PC-9 (cell line): ENCODE measurements at regions not wholly inside any gene's neighbourhood (a gene's known extent, or its start where the extent isn't known, plus 50 kb on each side); places are given as distances from the start of the nearest gene placed in this dataset.
"Not testable (repeated sequence)": the region's sequence is repeated elsewhere in the genome, so short reads cannot be mapped to it uniquely, and the experiment has no call there.

Experiments
- BruUV-seq: library from RNA; stranded (reverse); fragments of 400-500 nt; replicated peaks from 2 replicates; lab custom pipeline; 2021; lab: Mats Ljungman, UMichigan
- CTCF ChIA-PET: fragments of 300-600 bp; sonication (Branson Sonifier 250); formaldehyde crosslinking; loops from one replicate; lab custom pipeline; 2022; ENCODE audit warnings: antibody characterized with exemption; lab: Charles Lee
- POLR2A ChIA-PET: fragments of 300-600 bp; sonication (Branson Sonifier 250); formaldehyde crosslinking; loops from one replicate; lab custom pipeline; 2022; ENCODE audit warnings: antibody characterized with exemption; ENCODE audit not compliant: unreplicated experiment; lab: Charles Lee
- DNase-seq, 2 experiments: peaks; one replicate each; pipeline versions ENCODE4 v3.0.0 to v3.0.0-alpha.2; 2015 to 2022; ENCODE audit warnings: mixed read lengths in 1 of 2
- H2AFZ ChIP-seq: fragments of 200-600 bp; sonication (generic); 2 replicates; pipeline ENCODE4 v1.8.1; 2017; ENCODE audit warnings: antibody characterized with exemption
- H3F3A ChIP-seq: fragments of 200-600 bp; sonication (generic); 2 replicates; pipeline ENCODE4 v1.8.1; 2017; ENCODE audit warnings: antibody characterized with exemption, mild to moderate bottlenecking, low read depth; ENCODE audit not compliant: insufficient read depth
- H3K27ac ChIP-seq: fragments of 200-600 bp; sonication (generic); 2 replicates; pipeline ENCODE4 v1.6.1; 2016; ENCODE audit warnings: mixed run types
- H3K27me3 ChIP-seq: fragments of 200-600 bp; sonication (generic); 2 replicates; pipeline ENCODE4 v1.6.1; 2016; ENCODE audit warnings: low read depth, mixed run types; ENCODE audit not compliant: insufficient read depth
- H3K36me3 ChIP-seq: fragments of 200-600 bp; sonication (generic); 2 replicates; pipeline ENCODE4 v1.6.1; 2016; ENCODE audit warnings: low read depth, mixed run types
- H3K4me1 ChIP-seq: fragments of 200-600 bp; sonication (generic); replicated peaks from 2 replicates; pipeline ENCODE4 v1.6.1; 2016; ENCODE audit warnings: mixed run types; ENCODE audit not compliant: insufficient read depth
- H3K4me2 ChIP-seq: fragments of 200-600 bp; sonication (generic); 2 replicates; pipeline ENCODE4 v1.6.1; 2017; ENCODE audit warnings: mixed run types
- H3K4me3 ChIP-seq: fragments of 200-600 bp; sonication (generic); 2 replicates; pipeline ENCODE4 v1.6.1; 2016; ENCODE audit warnings: mixed run types
- H3K79me2 ChIP-seq: fragments of 200-600 bp; sonication (generic); 2 replicates; pipeline ENCODE4 v1.6.1; 2017; ENCODE audit warnings: low read depth, mixed run types
- H3K9me2 ChIP-seq: fragments of 200-600 bp; sonication (generic); 2 replicates; pipeline ENCODE4 v1.8.1; 2017; ENCODE audit warnings: mild to moderate bottlenecking; ENCODE audit not compliant: insufficient read depth
- H3K9me3 ChIP-seq: fragments of 200-600 bp; sonication (generic); 2 replicates; pipeline ENCODE4 v1.8.1; 2016; ENCODE audit warnings: low read depth; ENCODE audit not compliant: insufficient read depth
- H4K20me1 ChIP-seq: fragments of 200-600 bp; sonication (generic); 2 replicates; pipeline ENCODE4 v1.8.1; 2017; ENCODE audit not compliant: insufficient read depth
- EZH2 ChIP-seq: fragments of 200-600 bp; sonication (generic); IDR thresholded peaks from 2 replicates; pipeline ENCODE4 v1.8.0; 2017; ENCODE audit warnings: antibody characterized with exemption, low read depth
- intact Hi-C: fragments of 100-400 bp; cut with micrococcal nuclease; formaldehyde crosslinking; loops from one replicate; pipeline ENCODE4 v1.10.0; 2022; ENCODE audit not compliant: unreplicated experiment
- TF ChIP-seq, protein P1 (sequence below): fragments of 200-600 bp; sonication (generic); conservative IDR thresholded peaks from 2 replicates; pipeline ENCODE4 v1.6.1; 2017; ENCODE audit warnings: mixed run types, antibody characterized with exemption, mild to moderate bottlenecking, moderate library complexity

- intact Hi-C loops, result no loop called here
Measured at GRCh38 chr10:131834152-131834810, 66.5 kb upstream of the PPP2R2D start.

GRCh38 chr10:131838966-131839742 lies 61.7 kb upstream of the PPP2R2D start:
- Histone ChIP-seq H3K36me3 (no peaks in the 10 kb centered on the region), H3K9me3 (no peaks in the 10 kb centered on the region), H3K79me2 (no peaks in the 10 kb centered on the region), H3F3A (no peaks in the 10 kb centered on the region), H3K9me2 (no peaks in the 10 kb centered on the region), H3K4me2 (no peak overlapping the region), H3K27ac (no peak overlapping the region), H3K4me1 (no peaks in the 10 kb centered on the region), H3K4me3 (no peak overlapping the region), H4K20me1 (no peaks in the 10 kb centered on the region), H3K27me3 (peaks cover 39% of the 10 kb centered on the region), H2AFZ (no peak overlapping the region)
- no peak for DNase-seq
- TF ChIP-seq EZH2, result no peak
- TF ChIP-seq, protein P1, sequence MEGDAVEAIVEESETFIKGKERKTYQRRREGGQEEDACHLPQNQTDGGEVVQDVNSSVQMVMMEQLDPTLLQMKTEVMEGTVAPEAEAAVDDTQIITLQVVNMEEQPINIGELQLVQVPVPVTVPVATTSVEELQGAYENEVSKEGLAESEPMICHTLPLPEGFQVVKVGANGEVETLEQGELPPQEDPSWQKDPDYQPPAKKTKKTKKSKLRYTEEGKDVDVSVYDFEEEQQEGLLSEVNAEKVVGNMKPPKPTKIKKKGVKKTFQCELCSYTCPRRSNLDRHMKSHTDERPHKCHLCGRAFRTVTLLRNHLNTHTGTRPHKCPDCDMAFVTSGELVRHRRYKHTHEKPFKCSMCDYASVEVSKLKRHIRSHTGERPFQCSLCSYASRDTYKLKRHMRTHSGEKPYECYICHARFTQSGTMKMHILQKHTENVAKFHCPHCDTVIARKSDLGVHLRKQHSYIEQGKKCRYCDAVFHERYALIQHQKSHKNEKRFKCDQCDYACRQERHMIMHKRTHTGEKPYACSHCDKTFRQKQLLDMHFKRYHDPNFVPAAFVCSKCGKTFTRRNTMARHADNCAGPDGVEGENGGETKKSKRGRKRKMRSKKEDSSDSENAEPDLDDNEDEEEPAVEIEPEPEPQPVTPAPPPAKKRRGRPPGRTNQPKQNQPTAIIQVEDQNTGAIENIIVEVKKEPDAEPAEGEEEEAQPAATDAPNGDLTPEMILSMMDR, result no peak
- ChIA-PET POLR2A (no interaction called here), CTCF (interaction anchor here (0.7 kb wide), 1 partner anchor 219 kb away, joined by 3 read pairs; no protein-coding TSS in a partner anchor)
- intact Hi-C loops, result no loop called here
- no TSS peak for BruUV-seq

More at GRCh38 chr10:131834152-131834810, 66.5 kb upstream of the PPP2R2D start:
- POLR2A ChIA-PET, result no interaction called here
- H3K9me2 ChIP-seq, result no peaks in the 10 kb centered on the region
- H3K36me3 ChIP-seq, result no peaks in the 10 kb centered on the region
- DNase-seq, result no peak
- BruUV-seq, result no TSS peak
- no peak overlapping the region for H3K4me2 ChIP-seq
- H3F3A ChIP-seq, result no peaks in the 10 kb centered on the region
- no peak overlapping the region for H3K27ac ChIP-seq
- peaks cover 58% of the 10 kb centered on the region for H3K27me3 ChIP-seq
- no peak overlapping the region for H3K4me3 ChIP-seq
- no peaks in the 10 kb centered on the region for H4K20me1 ChIP-seq
- H3K9me3 ChIP-seq, result no peaks in the 10 kb centered on the region
- CTCF ChIA-PET, result no interaction called here
- no peak overlapping the region for H2AFZ ChIP-seq
- H3K79me2 ChIP-seq, result no peaks in the 10 kb centered on the region
- TF ChIP-seq EZH2, result no peak
- no peaks in the 10 kb centered on the region for H3K4me1 ChIP-seq

GRCh38 chr10:131839880-131840787 lies 60.7 kb upstream of the PPP2R2D start:
- peaks cover 45% of the 10 kb centered on the region for H3K27me3 ChIP-seq
- H3K27ac ChIP-seq, H3K4me3 ChIP-seq, H2AFZ ChIP-seq, H3F3A ChIP-seq, CTCF ChIA-PET, H3K36me3 ChIP-seq, H4K20me1 ChIP-seq, H3K4me2 ChIP-seq, H3K79me2 ChIP-seq, H3K9me2 ChIP-seq, POLR2A ChIA-PET, H3K4me1 ChIP-seq, H3K9me3 ChIP-seq, BruUV-seq, intact Hi-C loops: not testable (repeated sequence)
- peak in 1 of 2 experiments; percentile 17 for DNase-seq
- TF ChIP-seq, protein P1, result peak; percentile 64
